ENCODE measurements at regions not wholly inside any gene's neighbourhood (a gene's known extent, or its start where the extent isn't known, plus 50 kb on each side); places are given as distances from the start of the nearest gene placed in this dataset.

- no peak for TF ChIP-seq CTCF (IDR thresholded peaks at IDR 0.05)
- no peak for TF ChIP-seq POLR2A (IDR thresholded peaks at IDR 0.05)
Measured at GRCh38 chr6:2416128-2416712, 170.8 kb upstream of the GMDS start.

Data from adrenal gland (tissue), 5 donors.